ENCODE measurements at regions not wholly inside any gene's neighbourhood (a gene's known extent, or its start where the extent isn't known, plus 50 kb on each side); places are given as distances from the start of the nearest gene placed in this dataset.
"Not testable (repeated sequence)": the region's sequence is repeated elsewhere in the genome, so short reads cannot be mapped to it uniquely, and the experiment has no call there.

DNA sequence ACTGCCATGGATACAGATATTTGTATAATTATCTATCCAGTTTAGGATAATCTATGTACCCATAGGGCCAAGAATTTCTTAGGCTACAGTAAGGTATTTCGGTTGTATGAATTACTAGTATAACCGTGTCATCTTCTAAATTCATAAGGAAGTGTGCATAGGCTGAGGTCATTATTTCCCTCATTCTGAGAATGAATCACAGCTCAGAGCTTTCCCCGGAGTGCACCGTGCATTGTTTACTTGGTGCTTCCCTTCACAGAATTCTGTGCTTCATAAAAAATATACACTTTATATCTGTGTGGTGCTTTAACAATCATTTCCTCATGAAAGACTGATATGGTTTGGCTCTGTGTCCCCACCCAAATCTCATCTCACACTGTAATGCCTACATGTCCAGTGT lies 514.1 kb downstream of the ETNK1 start:
- no peak overlapping the region for H3K4me3 ChIP-seq
- no peak for DNase-seq
- no peaks in the 10 kb centered on the region for H3K4me1 ChIP-seq (ENCODE audit: low read depth)
- TF ChIP-seq, protein P1, sequence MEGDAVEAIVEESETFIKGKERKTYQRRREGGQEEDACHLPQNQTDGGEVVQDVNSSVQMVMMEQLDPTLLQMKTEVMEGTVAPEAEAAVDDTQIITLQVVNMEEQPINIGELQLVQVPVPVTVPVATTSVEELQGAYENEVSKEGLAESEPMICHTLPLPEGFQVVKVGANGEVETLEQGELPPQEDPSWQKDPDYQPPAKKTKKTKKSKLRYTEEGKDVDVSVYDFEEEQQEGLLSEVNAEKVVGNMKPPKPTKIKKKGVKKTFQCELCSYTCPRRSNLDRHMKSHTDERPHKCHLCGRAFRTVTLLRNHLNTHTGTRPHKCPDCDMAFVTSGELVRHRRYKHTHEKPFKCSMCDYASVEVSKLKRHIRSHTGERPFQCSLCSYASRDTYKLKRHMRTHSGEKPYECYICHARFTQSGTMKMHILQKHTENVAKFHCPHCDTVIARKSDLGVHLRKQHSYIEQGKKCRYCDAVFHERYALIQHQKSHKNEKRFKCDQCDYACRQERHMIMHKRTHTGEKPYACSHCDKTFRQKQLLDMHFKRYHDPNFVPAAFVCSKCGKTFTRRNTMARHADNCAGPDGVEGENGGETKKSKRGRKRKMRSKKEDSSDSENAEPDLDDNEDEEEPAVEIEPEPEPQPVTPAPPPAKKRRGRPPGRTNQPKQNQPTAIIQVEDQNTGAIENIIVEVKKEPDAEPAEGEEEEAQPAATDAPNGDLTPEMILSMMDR (IDR thresholded peaks at IDR 0.05): no peak
- no peaks in the 10 kb centered on the region for H3K36me3 ChIP-seq (ENCODE audit: low read depth)
- no peaks in the 10 kb centered on the region for H3K9me3 ChIP-seq
- intact Hi-C loops (cut with DNase I, micrococcal nuclease): no loop called here
- ATAC-seq: no peak

DNA sequence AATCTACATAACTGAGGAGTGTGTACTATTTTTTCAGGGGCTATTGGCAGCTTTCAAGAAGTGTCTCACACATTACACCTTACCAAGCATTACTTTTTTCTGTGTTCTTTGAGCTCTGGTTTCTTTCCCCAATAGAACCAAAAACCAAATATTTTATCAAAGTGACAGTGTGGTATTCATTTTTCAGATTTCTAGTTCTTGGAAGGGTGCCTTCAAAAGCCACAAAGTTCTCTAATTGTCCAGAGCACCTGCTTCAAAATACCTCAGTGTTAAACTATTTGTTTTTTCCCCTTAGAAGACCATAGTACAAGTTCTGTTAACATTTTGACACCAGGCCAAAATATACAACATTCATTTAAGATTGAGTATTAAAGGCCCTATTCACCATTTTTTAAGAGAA lies 515.7 kb downstream of the ETNK1 start:
- Histone ChIP-seq H3K9me3 (no peaks in the 10 kb centered on the region), H3K4me1 (ENCODE audit: low read depth) (no peaks in the 10 kb centered on the region), H3K36me3 (ENCODE audit: low read depth) (no peaks in the 10 kb centered on the region), H3K4me3 (no peak overlapping the region)
- ATAC-seq (no peak), DNase-seq (no peak)
- TF ChIP-seq, protein P1 (IDR thresholded peaks at IDR 0.05): no peak
- intact Hi-C loops (cut with DNase I, micrococcal nuclease): no loop called here

DNA sequence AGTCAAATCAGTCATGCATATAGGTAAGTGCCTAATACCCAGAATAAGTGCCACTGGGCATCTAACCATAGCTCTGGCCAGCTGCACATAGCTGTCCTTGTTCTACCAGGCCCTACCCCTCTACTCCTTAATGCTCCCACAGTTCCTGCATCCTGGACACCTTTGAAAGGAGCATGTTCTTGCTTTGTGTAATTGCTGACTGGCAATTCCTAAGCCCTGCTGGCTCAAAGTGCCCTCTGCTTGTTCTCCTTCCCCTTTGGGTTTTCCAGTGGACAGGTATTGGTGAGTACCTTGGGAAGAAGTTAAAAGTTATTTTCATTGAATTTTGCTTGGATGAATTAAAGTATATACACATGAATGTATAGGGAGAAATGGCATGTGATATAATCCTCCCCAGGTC lies 516.4 kb downstream of the ETNK1 start:
- H3K36me3 ChIP-seq (ENCODE audit: low read depth): no peaks in the 10 kb centered on the region
- no peaks in the 10 kb centered on the region for H3K9me3 ChIP-seq
- DNase-seq (no peak), ATAC-seq (no peak)
- intact Hi-C loops (cut with DNase I, micrococcal nuclease): no loop called here
- H3K4me3 ChIP-seq: no peak overlapping the region
- TF ChIP-seq, protein P1 (IDR thresholded peaks at IDR 0.05): no peak
- H3K4me1 ChIP-seq (ENCODE audit: low read depth): no peaks in the 10 kb centered on the region

DNA sequence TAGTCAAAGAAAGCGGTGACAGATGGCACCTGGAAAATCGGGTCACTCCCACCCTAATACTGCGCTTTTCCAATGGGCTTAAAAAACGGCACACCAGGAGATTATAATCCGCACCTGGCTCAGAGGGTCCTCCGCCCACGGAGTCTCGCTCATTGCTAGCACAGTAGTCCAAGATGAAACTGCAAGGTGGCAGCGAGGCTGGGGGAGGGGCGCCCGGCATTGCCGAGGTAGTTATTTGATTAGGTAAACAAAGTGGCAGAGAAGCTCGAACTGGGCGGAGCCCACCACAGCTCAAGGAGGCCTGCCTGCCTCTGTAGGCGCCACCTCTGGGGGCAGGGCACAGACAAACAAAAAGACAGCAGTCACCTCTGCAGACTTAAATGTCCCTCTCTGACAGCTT lies 521.1 kb downstream of the ETNK1 start:
- DNase-seq; H3K4me3 ChIP-seq; ATAC-seq; H3K36me3 ChIP-seq (ENCODE audit: low read depth); H3K4me1 ChIP-seq (ENCODE audit: low read depth); intact Hi-C loops (cut with DNase I, micrococcal nuclease); H3K9me3 ChIP-seq: not testable (repeated sequence)

DNA sequence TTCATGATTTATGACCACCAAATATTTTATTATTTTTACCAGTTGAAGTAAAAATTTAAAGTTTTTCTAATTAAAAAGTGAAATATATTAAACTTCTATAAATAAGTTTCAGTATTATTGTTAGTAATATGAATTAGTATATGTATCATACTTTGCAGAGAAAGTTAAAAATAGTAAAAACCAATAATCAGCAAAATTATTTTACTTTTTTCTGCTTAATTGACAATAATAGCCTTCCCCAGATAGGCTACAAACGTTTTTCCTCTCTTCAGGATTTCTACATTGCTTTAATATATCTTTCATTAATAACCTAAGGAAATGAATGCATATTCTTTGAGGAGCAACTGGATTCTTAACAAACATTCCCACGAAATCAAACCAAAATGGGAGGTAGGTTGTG lies 543.5 kb downstream of the ETNK1 start:
- ATAC-seq (no peak), DNase-seq (no peak)
- H3K36me3 ChIP-seq (ENCODE audit: low read depth): no peaks in the 10 kb centered on the region
- intact Hi-C loops (cut with DNase I, micrococcal nuclease): no loop called here
- H3K9me3 ChIP-seq: no peaks in the 10 kb centered on the region
- no peaks in the 10 kb centered on the region for H3K4me1 ChIP-seq (ENCODE audit: low read depth)
- no peak overlapping the region for H3K4me3 ChIP-seq
- TF ChIP-seq, protein P1 (IDR thresholded peaks at IDR 0.05): no peak

DNA sequence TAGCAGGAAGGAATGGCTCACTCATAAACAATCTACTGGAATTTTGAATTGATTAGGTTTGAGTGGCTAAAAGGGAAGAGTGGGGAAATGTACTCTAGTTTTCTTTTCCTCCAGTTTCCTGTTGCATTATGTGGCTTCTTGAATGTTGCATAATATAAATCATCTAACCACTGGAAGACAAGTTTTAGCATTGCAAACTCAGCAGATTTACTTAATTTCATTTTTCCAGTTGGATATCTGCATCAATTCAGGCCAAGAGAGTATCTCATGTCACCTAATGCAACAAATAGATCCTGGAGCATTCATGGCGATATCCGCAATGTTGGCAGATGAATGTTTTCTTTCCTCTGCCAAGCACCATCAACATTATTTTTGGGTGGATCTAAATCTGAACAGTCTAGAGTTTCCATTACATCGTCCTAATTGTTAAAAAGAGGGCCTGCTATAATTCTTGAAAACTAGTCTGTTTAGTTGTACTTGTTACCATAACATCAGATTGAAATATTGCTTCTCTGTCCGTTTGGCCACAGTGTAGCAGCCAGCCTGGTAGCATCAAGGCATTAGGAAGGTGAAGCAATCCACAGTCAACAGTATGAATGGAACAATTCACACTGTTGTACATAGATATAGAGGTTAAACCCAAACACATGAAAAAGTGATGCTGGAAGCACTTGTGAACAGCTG lies 544.2 kb downstream of the ETNK1 start:
- DNase-seq: no peak
- no peaks in the 10 kb centered on the region for H3K4me1 ChIP-seq (ENCODE audit: low read depth)
- no peaks in the 10 kb centered on the region for H3K36me3 ChIP-seq (ENCODE audit: low read depth)
- TF ChIP-seq, protein P1 (IDR thresholded peaks at IDR 0.05): no peak
- intact Hi-C loops (cut with DNase I, micrococcal nuclease): no loop called here
- ATAC-seq: no peak
- H3K4me3 ChIP-seq: no peak overlapping the region
- H3K9me3 ChIP-seq: no peaks in the 10 kb centered on the region
